A673 (cell line): ENCODE measurements at regions not wholly inside any gene's neighbourhood (a gene's known extent, or its start where the extent isn't known, plus 50 kb on each side); places are given as distances from the start of the nearest gene placed in this dataset.

Source experiments
- BruUV-seq: library from RNA; stranded (reverse); fragments of 400-500 nt; replicated peaks from 2 replicates; lab custom pipeline; 2021; lab: Mats Ljungman, UMichigan
- CTCF ChIA-PET: fragments of 300-600 bp; sonication (Branson Sonifier 250); formaldehyde crosslinking; loops from one replicate; lab custom pipeline; 2022; ENCODE audit warnings: antibody characterized with exemption; lab: Charles Lee
- POLR2A ChIA-PET: fragments of 300-600 bp; sonication (Branson Sonifier 250); formaldehyde crosslinking; loops from one replicate; lab custom pipeline; 2022; ENCODE audit warnings: antibody characterized with exemption; ENCODE audit not compliant: low non-redundant PET; lab: Charles Lee
- DNase-seq: peaks from one replicate; pipeline ENCODE4 v3.0.0-alpha.2; 2015; ENCODE audit warnings: low spot score
- H3K27ac ChIP-seq: fragments of 200-600 bp; sonication (generic); 2 replicates; pipeline ENCODE4 v1.5.1; 2016; ENCODE audit warnings: mixed run types, low read depth, mild to moderate bottlenecking, mixed read lengths, antibody characterized with exemption, low read length; ENCODE audit not compliant: poor library complexity, severe bottlenecking
- H3K27me3 ChIP-seq: fragments of 200-600 bp; sonication (generic); replicated peaks from 2 replicates; pipeline ENCODE4 v1.6.1; 2017; ENCODE audit warnings: mixed run types, low read depth, mild to moderate bottlenecking, mixed read lengths, antibody characterized with exemption, low read length; ENCODE audit not compliant: insufficient read depth, poor library complexity
- H3K36me3 ChIP-seq: fragments of 200-600 bp; sonication (generic); 2 replicates; pipeline ENCODE4 v1.6.1; 2016; ENCODE audit warnings: mixed run types, mild to moderate bottlenecking, mixed read lengths, antibody characterized with exemption, low read length; ENCODE audit not compliant: insufficient read depth, poor library complexity, severe bottlenecking
- H3K4me1 ChIP-seq: fragments of 200-600 bp; sonication (generic); 2 replicates; pipeline ENCODE4 v1.6.1; 2017; ENCODE audit warnings: mixed run types, mild to moderate bottlenecking, mixed read lengths, antibody characterized with exemption, low read length; ENCODE audit not compliant: insufficient read depth, poor library complexity, severe bottlenecking
- H3K4me3 ChIP-seq: fragments of 200-600 bp; sonication (generic); 2 replicates; pipeline ENCODE4 v1.5.1; 2016; ENCODE audit warnings: low read depth, mixed run types, mild to moderate bottlenecking, mixed read lengths, low read length; ENCODE audit not compliant: poor library complexity, severe bottlenecking
- H3K9me3 ChIP-seq: fragments of 200-600 bp; sonication (generic); 2 replicates; pipeline ENCODE4 v1.6.1; 2016; ENCODE audit warnings: mixed run types, low read depth, mild to moderate bottlenecking, mixed read lengths, antibody characterized with exemption, low read length; ENCODE audit not compliant: poor library complexity, severe bottlenecking
- CTCF ChIP-seq: fragments of 300-800, 200-600 bp; sonication (generic); conservative IDR thresholded peaks from 2 replicates; pipeline ENCODE4 v1.5.1; 2017; ENCODE audit warnings: low read depth, mild to moderate bottlenecking, antibody characterized with exemption, low read length, moderate library complexity, mixed read lengths
- EZH2 ChIP-seq: fragments of 200-600 bp; sonication (generic); IDR thresholded peaks from 2 replicates; pipeline ENCODE4 v1.6.1; 2017; ENCODE audit warnings: borderline replicate concordance, low read depth, mild to moderate bottlenecking, mixed read lengths, antibody characterized with exemption, low read length; ENCODE audit not compliant: poor library complexity, severe bottlenecking
- intact Hi-C: fragments of 100-400 bp; cut with micrococcal nuclease; formaldehyde crosslinking; loops from one replicate; pipeline ENCODE4 v1.10.0; 2022; ENCODE audit not compliant: unreplicated experiment

GRCh38 chr16:82386761-82387160 is 216.7 kb upstream of the MPHOSPH6 start:
- TF ChIP-seq CTCF (no peak), EZH2 (no peak)
- intact Hi-C loops: no loop called here
- H3K4me3 ChIP-seq: no peak overlapping the region
- no peaks in the 10 kb centered on the region for H3K36me3 ChIP-seq
- BruUV-seq: no TSS peak
- ChIA-PET POLR2A (no interaction called here), CTCF (no interaction called here)
- H3K4me1 ChIP-seq: no peaks in the 10 kb centered on the region
- H3K27me3 ChIP-seq: peaks cover 4% of the 10 kb centered on the region
- no peak for DNase-seq
- no peaks in the 10 kb centered on the region for H3K9me3 ChIP-seq
- H3K27ac ChIP-seq: no peak overlapping the region

DNA sequence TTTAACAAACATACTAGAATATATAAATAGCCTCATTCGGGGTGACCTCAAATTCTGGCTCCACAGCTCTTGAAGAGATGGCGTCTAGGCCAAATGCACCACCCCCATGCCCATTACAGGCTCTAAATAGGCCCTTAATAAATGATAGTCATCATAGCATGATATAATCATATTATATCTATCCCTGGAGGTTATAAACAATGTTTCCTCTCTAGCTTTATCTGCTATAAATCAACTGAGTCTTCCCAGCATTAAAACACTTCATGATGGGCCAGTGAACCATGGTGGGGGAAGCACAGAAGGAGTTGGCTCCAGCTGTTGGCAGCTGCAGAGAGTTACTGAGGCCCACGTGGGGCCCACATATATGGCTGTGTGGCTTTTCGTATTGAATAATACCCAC is 214.9 kb upstream of the MPHOSPH6 start:
- intact Hi-C loops: no loop called here
- no TSS peak for BruUV-seq
- H3K36me3 ChIP-seq: no peaks in the 10 kb centered on the region
- H3K4me1 ChIP-seq: no peaks in the 10 kb centered on the region
- no peaks in the 10 kb centered on the region for H3K9me3 ChIP-seq
- TF ChIP-seq CTCF (no peak), EZH2 (no peak)
- H3K27ac ChIP-seq: no peak overlapping the region
- ChIA-PET CTCF (no interaction called here), POLR2A (no interaction called here)
- H3K27me3 ChIP-seq: no peaks in the 10 kb centered on the region
- no peak for DNase-seq
- no peak overlapping the region for H3K4me3 ChIP-seq

DNA sequence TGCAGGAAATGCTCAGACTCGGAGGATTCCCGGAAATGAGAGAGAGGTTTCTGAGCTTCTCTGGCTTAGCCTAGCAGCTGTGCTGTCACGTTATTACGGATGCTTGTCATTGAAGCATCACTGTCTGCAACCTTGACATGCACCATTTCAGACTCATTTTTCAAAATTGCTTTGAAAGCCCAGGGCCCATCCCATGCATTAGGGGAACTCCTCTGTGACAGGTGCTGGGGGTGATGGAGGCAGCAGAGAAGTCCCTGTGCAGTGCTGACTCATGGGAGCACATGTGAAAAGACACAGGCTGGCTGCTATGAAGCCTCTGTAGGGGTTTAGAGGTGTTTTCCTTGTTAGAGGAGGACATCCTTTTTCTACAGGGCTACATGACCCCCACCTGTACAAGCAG is 214.0 kb upstream of the MPHOSPH6 start:
- DNase-seq: no peak
- no peak for TF ChIP-seq EZH2
- no peak for TF ChIP-seq CTCF
- Histone ChIP-seq H3K27me3 (no peaks in the 10 kb centered on the region), H3K36me3 (no peaks in the 10 kb centered on the region), H3K27ac (no peak overlapping the region), H3K4me1 (no peaks in the 10 kb centered on the region), H3K9me3 (no peaks in the 10 kb centered on the region), H3K4me3 (no peak overlapping the region)
- BruUV-seq: no TSS peak
- POLR2A ChIA-PET: no interaction called here
- CTCF ChIA-PET: no interaction called here
- intact Hi-C loops: no loop called here
